A549 (cell line): ENCODE measurements at regions not wholly inside any gene's neighbourhood (a gene's known extent, or its start where the extent isn't known, plus 50 kb on each side); places are given as distances from the start of the nearest gene placed in this dataset.

Source experiments
- ATAC-seq, 2 experiments: fragments of 200-7000 bp in 1 of 2; fragments of >200 bp in 1 of 2; cut with Nextera tagmentation in 1 of 2; cut with Tn5 transposase in 1 of 2; 3 replicates each; pipeline versions ENCODE4 v1.8.0 to v1.9.1; 2018 to 2020; ENCODE audit warnings: mild to moderate bottlenecking in 1 of 2, moderate library complexity in 1 of 2
- CTCF ChIA-PET: fragments of 300-600 bp; sonication (Branson Sonifier 250); formaldehyde crosslinking; extraction: SDS; loops from one replicate; lab custom pipeline; 2021; ENCODE audit warnings: antibody characterized with exemption, inconsistent platforms; lab: Yijun Ruan, JAX
- POLR2A ChIA-PET: fragments of 350-600 bp; formaldehyde crosslinking; extraction: SDS; loops from one replicate; lab custom pipeline; 2021; ENCODE audit warnings: antibody characterized with exemption, inconsistent platforms; lab: Yijun Ruan, JAX
- DNase-seq, 2 experiments: peaks; one replicate each; pipeline versions ENCODE4 v3.0.0 to v3.0.0-alpha.2; 2011 to 2016; ENCODE audit warnings: low read depth in 1 of 2, low spot score in 1 of 2
- FAIRE-seq: peaks from 2 replicates; lab custom pipeline; 2011; peaks lifted over from hg19 to GRCh38; lab: Jason Lieb, UNC
- H3K27ac ChIP-seq, 2 experiments: fragments of >200 bp; sonication (Bioruptor Twin); formaldehyde crosslinking; 3 replicates each; pipeline ENCODE4 v1.5.1; 2016 to 2017
- H3K4me1 ChIP-seq: fragments of >200 bp; sonication (Bioruptor Twin); formaldehyde crosslinking; 3 replicates; pipeline ENCODE4 v1.6.1; 2016
- H3K4me2 ChIP-seq: fragments of >200 bp; sonication (Bioruptor Twin); formaldehyde crosslinking; 3 replicates; pipeline ENCODE4 v1.6.1; 2016
- H3K4me3 ChIP-seq: fragments of >200 bp; sonication (Bioruptor Twin); formaldehyde crosslinking; 3 replicates; pipeline ENCODE4 v1.5.1; 2016
- H3K9me3 ChIP-seq: fragments of >200 bp; sonication (Bioruptor Twin); formaldehyde crosslinking; 3 replicates; pipeline ENCODE4 v1.6.1; 2016
- CBX8 ChIP-seq: fragments of 200-600 bp; sonication (generic); IDR thresholded peaks from 2 replicates; pipeline ENCODE4 v1.6.1; 2016
- CEBPB ChIP-seq, 2 experiments: fragments of >200 bp in 1 of 2; sonication (Bioruptor Twin) in 1 of 2; formaldehyde crosslinking in 1 of 2; IDR thresholded peaks; 2 replicates each; pipeline ENCODE4 v1.6.1; 2012 to 2016
- JUNB ChIP-seq: fragments of >200 bp; sonication (Bioruptor Twin); formaldehyde crosslinking; IDR thresholded peaks from 2 replicates; pipeline ENCODE4 v1.6.1; 2016
- NFE2L2 ChIP-seq: fragments of 150-350 bp; conservative IDR thresholded peaks from 2 replicates; pipeline ENCODE4 v1.6.1; 2014; ENCODE audit warnings: low read length
- RAD21 ChIP-seq, 2 experiments: fragments of >200 bp in 1 of 2; sonication (Bioruptor Twin) in 1 of 2; formaldehyde crosslinking in 1 of 2; IDR thresholded peaks in 1 of 2; conservative IDR thresholded peaks in 1 of 2; 2 replicates in 1 of 2; 3 replicates in 1 of 2; pipeline ENCODE4 v1.6.1; 2012 to 2018; ENCODE audit warnings: inconsistent platforms in 1 of 2
- RARB ChIP-seq: fragments of 250-450 bp; sonication (Bioruptor Pico); IDR thresholded peaks from 2 replicates; pipeline ENCODE4 v1.8.0; 2021; ENCODE audit warnings: mild to moderate bottlenecking, moderate library complexity
- RFX5 ChIP-seq: fragments of 450-650 bp; IDR thresholded peaks from 2 replicates; pipeline ENCODE4 v1.7.1; 2014; ENCODE audit warnings: antibody characterized with exemption, mild to moderate bottlenecking, moderate library complexity
- ZFP36 ChIP-seq: fragments of 450-650 bp; IDR thresholded peaks from 2 replicates; pipeline ENCODE4 v1.6.1; 2014; ENCODE audit warnings: borderline replicate concordance; ENCODE audit not compliant: partially characterized antibody
- ZNF302 ChIP-seq: fragments of 250-450 bp; sonication (Bioruptor Pico); IDR thresholded peaks from 2 replicates; pipeline ENCODE4 v1.9.0; 2021; ENCODE audit warnings: inconsistent platforms, mild to moderate bottlenecking, moderate library complexity
- WGBS: methylation state at CpG from one replicate; pipeline ENCODE4 v1.1.6; 2017; ENCODE audit errors: missing lambda C conversion rate; 5-methylcytosine and 5-hydroxymethylcytosine counted together
- TF ChIP-seq, protein P1 (sequence below): IDR thresholded peaks from 2 replicates; pipeline ENCODE4 v1.6.1; 2012; ENCODE audit warnings: low read depth, borderline replicate concordance
- TF ChIP-seq, protein P2 (sequence below): fragments of >200 bp; sonication (Bioruptor Twin); formaldehyde crosslinking; IDR thresholded peaks from 3 replicates; pipeline ENCODE4 v1.5.1; 2016
- TF ChIP-seq, protein P3 (sequence below): fragments of 200-600 bp; sonication (generic); IDR thresholded peaks from 2 replicates; pipeline ENCODE4 v1.6.1; 2016; ENCODE audit warnings: antibody characterized with exemption, mild to moderate bottlenecking, moderate library complexity
- TF ChIP-seq, protein P4 (sequence below): IDR thresholded peaks from 2 replicates; pipeline ENCODE4 v1.6.1; 2012

DNA sequence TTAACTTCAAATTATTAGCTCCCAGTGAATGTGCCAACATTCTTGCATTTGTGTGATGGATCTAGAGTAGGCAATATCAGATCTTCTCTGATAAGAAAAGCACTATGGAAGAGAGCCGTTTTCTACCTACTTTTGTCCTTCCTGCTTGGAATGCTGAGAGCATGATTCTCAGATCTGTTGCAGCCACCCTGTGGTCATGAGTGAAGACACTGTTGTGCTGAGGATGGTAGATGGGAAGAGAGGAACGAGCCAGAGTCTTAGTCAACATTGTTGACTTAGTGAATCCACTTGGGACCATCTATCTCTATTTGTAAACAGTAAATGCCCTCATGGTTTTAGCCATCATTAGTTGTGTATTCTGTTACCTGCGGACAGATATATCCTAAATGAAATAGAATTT is 202.6 kb downstream of the CD109 start:
- Histone ChIP-seq H3K9me3 (no peaks in the 10 kb centered on the region), H3K4me3 (no peak overlapping the region), H3K4me2 (no peak overlapping the region), H3K4me1 (no peaks in the 10 kb centered on the region), H3K27ac (no peak overlapping the region)
- DNase-seq (peak in 1 of 2 experiments; percentile 20), ATAC-seq (peak in 1 of 2 experiments; percentile 51; a peak in 1 of 6 replicates), FAIRE-seq (no peak)
- 0 out of 5 replicates have a peak, but pooled peaks of 1 of the 2 experiments have one; percentile 13 for TF ChIP-seq RAD21 (conservative IDR thresholded peaks at IDR 0.05 in 1 of 2, IDR thresholded peaks at IDR 0.05 in 1 of 2)
- TF ChIP-seq CBX8: no peak
- ChIA-PET POLR2A (no interaction called here), CTCF (no interaction called here)
- WGBS: 25% methylated on average over 3 of the region's 3 CpGs

DNA sequence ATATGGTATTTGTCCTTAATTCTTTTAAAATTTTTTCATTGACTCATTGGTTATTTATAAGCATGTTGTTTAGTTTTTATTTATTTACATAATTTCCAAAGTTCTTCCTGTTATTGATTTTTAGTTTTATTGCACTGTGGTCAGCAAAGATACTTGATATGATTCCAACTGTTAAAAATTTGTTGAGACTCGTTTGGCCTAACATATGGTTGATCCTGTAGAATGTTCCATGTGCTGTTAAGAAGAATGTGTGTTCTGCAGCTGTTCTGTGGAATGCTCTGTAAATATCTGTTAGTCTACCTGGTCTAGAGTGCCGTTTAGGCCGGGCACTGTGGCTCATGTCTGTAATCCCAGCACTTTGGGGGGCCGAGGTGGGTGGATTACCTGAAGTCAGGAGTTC is 197.7 kb downstream of the CD109 start:
- Histone ChIP-seq H3K9me3 (no peaks in the 10 kb centered on the region), H3K4me2 (no peak overlapping the region), H3K4me1 (no peaks in the 10 kb centered on the region), H3K27ac (no peak overlapping the region), H3K4me3 (no peak overlapping the region)
- TF ChIP-seq, protein P1, sequence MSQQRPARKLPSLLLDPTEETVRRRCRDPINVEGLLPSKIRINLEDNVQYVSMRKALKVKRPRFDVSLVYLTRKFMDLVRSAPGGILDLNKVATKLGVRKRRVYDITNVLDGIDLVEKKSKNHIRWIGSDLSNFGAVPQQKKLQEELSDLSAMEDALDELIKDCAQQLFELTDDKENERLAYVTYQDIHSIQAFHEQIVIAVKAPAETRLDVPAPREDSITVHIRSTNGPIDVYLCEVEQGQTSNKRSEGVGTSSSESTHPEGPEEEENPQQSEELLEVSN: no peak
- no peak for TF ChIP-seq ZNF302
- TF ChIP-seq, protein P2, sequence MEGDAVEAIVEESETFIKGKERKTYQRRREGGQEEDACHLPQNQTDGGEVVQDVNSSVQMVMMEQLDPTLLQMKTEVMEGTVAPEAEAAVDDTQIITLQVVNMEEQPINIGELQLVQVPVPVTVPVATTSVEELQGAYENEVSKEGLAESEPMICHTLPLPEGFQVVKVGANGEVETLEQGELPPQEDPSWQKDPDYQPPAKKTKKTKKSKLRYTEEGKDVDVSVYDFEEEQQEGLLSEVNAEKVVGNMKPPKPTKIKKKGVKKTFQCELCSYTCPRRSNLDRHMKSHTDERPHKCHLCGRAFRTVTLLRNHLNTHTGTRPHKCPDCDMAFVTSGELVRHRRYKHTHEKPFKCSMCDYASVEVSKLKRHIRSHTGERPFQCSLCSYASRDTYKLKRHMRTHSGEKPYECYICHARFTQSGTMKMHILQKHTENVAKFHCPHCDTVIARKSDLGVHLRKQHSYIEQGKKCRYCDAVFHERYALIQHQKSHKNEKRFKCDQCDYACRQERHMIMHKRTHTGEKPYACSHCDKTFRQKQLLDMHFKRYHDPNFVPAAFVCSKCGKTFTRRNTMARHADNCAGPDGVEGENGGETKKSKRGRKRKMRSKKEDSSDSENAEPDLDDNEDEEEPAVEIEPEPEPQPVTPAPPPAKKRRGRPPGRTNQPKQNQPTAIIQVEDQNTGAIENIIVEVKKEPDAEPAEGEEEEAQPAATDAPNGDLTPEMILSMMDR: no peak
- no peak for TF ChIP-seq RAD21 (conservative IDR thresholded peaks at IDR 0.05 in 1 of 2, IDR thresholded peaks at IDR 0.05 in 1 of 2)
- TF ChIP-seq RARB (CRISPR knock-in tag): no peak
- TF ChIP-seq, protein P3, sequence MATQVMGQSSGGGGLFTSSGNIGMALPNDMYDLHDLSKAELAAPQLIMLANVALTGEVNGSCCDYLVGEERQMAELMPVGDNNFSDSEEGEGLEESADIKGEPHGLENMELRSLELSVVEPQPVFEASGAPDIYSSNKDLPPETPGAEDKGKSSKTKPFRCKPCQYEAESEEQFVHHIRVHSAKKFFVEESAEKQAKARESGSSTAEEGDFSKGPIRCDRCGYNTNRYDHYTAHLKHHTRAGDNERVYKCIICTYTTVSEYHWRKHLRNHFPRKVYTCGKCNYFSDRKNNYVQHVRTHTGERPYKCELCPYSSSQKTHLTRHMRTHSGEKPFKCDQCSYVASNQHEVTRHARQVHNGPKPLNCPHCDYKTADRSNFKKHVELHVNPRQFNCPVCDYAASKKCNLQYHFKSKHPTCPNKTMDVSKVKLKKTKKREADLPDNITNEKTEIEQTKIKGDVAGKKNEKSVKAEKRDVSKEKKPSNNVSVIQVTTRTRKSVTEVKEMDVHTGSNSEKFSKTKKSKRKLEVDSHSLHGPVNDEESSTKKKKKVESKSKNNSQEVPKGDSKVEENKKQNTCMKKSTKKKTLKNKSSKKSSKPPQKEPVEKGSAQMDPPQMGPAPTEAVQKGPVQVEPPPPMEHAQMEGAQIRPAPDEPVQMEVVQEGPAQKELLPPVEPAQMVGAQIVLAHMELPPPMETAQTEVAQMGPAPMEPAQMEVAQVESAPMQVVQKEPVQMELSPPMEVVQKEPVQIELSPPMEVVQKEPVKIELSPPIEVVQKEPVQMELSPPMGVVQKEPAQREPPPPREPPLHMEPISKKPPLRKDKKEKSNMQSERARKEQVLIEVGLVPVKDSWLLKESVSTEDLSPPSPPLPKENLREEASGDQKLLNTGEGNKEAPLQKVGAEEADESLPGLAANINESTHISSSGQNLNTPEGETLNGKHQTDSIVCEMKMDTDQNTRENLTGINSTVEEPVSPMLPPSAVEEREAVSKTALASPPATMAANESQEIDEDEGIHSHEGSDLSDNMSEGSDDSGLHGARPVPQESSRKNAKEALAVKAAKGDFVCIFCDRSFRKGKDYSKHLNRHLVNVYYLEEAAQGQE: no peak
- no peak for TF ChIP-seq CEBPB (IDR thresholded peaks at IDR 0.05)
- TF ChIP-seq, protein P4, sequence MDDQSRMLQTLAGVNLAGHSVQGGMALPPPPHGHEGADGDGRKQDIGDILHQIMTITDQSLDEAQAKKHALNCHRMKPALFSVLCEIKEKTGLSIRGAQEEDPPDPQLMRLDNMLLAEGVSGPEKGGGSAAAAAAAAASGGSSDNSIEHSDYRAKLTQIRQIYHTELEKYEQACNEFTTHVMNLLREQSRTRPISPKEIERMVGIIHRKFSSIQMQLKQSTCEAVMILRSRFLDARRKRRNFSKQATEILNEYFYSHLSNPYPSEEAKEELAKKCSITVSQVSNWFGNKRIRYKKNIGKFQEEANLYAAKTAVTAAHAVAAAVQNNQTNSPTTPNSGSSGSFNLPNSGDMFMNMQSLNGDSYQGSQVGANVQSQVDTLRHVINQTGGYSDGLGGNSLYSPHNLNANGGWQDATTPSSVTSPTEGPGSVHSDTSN: no peak
- no peak for TF ChIP-seq JUNB
- no peak for TF ChIP-seq ZFP36
- no peak for TF ChIP-seq NFE2L2
- no peak for DNase-seq
- CTCF ChIA-PET: no interaction called here
- POLR2A ChIA-PET: no interaction called here
- no peak for ATAC-seq
- WGBS: 15% methylated on average over 4 of the region's 4 CpGs
- no peak for FAIRE-seq

DNA sequence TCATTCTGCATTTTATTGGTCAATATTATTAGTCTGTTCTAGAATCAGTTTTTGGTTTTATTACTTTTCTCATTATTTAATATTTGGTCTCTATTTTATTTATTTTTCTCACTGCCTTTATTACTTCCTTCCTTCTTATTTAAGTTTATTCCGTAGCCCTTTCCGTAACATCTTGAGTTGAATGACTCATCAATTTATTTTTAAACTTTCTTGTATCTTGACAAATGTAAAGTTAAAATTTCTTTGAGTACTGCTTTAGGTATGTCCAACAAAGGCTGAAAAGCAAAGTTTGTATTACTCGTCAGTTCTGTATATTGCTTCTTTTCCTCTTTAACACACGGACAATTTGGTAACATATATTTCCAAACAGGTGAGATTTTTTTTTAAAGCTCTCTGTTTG is 192.0 kb downstream of the CD109 start:
- H3K27ac ChIP-seq: no peak overlapping the region
- ATAC-seq: no peak
- no peaks in the 10 kb centered on the region for H3K4me1 ChIP-seq
- no peak for DNase-seq
- H3K4me3 ChIP-seq: no peak overlapping the region
- H3K9me3 ChIP-seq: no peaks in the 10 kb centered on the region
- ChIA-PET CTCF (no interaction called here), POLR2A (no interaction called here)
- H3K4me2 ChIP-seq: no peak overlapping the region
- no peak for TF ChIP-seq RFX5
- TF ChIP-seq NFE2L2: 0 out of 2 replicates have a peak, but pooled peaks have one; percentile 10
- 90% methylated on average over 4 of the region's 4 CpGs for WGBS
- no peak for FAIRE-seq
